ENCODE measurements at regions not wholly inside any gene's neighbourhood (a gene's known extent, or its start where the extent isn't known, plus 50 kb on each side); places are given as distances from the start of the nearest gene placed in this dataset.

GRCh38 chr18:33854086-33854826 lies 276.2 kb downstream of the ASXL3 start:
- Histone ChIP-seq H3K9me3 (ENCODE audit: low read length) (no peaks in the 10 kb centered on the region), H3K9ac (ENCODE audit: low read length) (no peak overlapping the region), H3K27ac (ENCODE audit: low read depth, low read length) (no peak overlapping the region), H3K27me3 (ENCODE audit: control insufficient read depth in 1 of 2, insufficient read depth in 2 of 2, low read length in 2 of 2) (no peaks in the 10 kb centered on the region), H3K36me3 (ENCODE audit: insufficient read depth, low read length) (no peaks in the 10 kb centered on the region), H3K4me1 (ENCODE audit: insufficient read depth, low read length) (no peaks in the 10 kb centered on the region), H3K4me3 (ENCODE audit: low read depth in 1 of 2, low read length in 2 of 2) (no peak overlapping the region)

GRCh38 chr18:33853187-33853586 lies 275.2 kb downstream of the ASXL3 start:
- Histone ChIP-seq H3K4me1 (ENCODE audit: insufficient read depth, low read length) (no peaks in the 10 kb centered on the region), H3K9me3 (ENCODE audit: low read length) (no peaks in the 10 kb centered on the region)

DNA sequence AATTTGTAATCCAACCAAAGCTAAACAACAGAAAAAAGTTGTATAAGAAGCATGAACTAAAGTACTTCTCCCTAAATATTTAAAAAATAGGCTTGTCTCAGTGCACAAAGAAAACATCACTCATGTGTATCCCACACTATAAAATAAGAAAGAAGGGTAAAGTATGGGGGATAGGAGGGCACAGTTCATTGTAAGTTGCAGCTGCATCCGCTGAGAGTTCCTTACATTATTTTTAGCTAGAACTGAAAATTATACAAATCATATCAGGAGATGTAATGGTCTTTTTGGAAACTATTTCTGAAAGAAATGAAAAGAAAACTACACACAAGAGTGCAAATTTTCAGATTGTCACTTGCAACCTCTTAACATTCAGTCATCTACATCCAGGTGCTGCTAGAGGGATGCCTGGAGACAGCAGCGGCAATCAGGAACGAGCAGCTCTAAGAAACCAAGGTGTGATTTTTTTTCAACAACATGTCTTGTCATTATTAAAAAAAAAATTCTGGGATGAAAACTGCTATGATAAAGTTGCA lies 273.6 kb downstream of the ASXL3 start:
- no peaks in the 10 kb centered on the region for H3K27me3 ChIP-seq (ENCODE audit: control insufficient read depth in 1 of 2, insufficient read depth in 2 of 2, low read length in 2 of 2)
- H3K9ac ChIP-seq (ENCODE audit: low read length) = no peak overlapping the region
- H3K4me3 ChIP-seq (ENCODE audit: low read depth in 1 of 2, low read length in 2 of 2) = no peak overlapping the region
- H3K4me1 ChIP-seq (ENCODE audit: insufficient read depth, low read length) = no peaks in the 10 kb centered on the region
- no peak overlapping the region for H3K27ac ChIP-seq (ENCODE audit: low read depth, low read length)
- H3K9me3 ChIP-seq (ENCODE audit: low read length) = no peaks in the 10 kb centered on the region
- H3K36me3 ChIP-seq (ENCODE audit: insufficient read depth, low read length) = no peaks in the 10 kb centered on the region

More at GRCh38 chr18:33853187-33853586, 275.2 kb downstream of the ASXL3 start:
- H3K36me3 ChIP-seq (ENCODE audit: insufficient read depth, low read length) = no peaks in the 10 kb centered on the region
- H3K9ac ChIP-seq (ENCODE audit: low read length) = no peak overlapping the region
- no peak overlapping the region for H3K27ac ChIP-seq (ENCODE audit: low read depth, low read length)
- no peaks in the 10 kb centered on the region for H3K27me3 ChIP-seq (ENCODE audit: control insufficient read depth in 1 of 2, insufficient read depth in 2 of 2, low read length in 2 of 2)
- H3K4me3 ChIP-seq (ENCODE audit: low read depth in 1 of 2, low read length in 2 of 2) = no peak overlapping the region

DNA sequence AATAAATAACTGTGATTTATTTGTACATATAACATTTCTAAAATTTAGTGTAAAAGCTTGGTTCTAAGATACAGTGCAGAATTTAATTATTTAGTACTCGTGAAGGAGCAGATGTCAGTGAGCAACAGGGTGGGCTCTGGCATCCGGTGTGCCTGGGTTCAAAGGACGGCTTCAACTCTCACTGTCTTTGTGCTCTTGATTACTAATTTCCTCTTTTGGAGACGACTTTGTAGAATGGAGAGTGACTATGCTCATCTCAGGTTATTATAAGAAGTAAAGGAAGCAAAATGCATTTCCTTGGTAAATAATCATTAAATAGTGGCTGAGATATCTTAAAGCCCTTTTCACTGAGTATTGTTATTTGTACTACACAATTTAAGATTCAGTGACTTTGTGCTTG lies 271.7 kb downstream of the ASXL3 start:
- Histone ChIP-seq H3K36me3 (ENCODE audit: insufficient read depth, low read length) (no peaks in the 10 kb centered on the region), H3K27ac (ENCODE audit: low read depth, low read length) (no peak overlapping the region), H3K4me1 (ENCODE audit: insufficient read depth, low read length) (no peaks in the 10 kb centered on the region), H3K9ac (ENCODE audit: low read length) (no peak overlapping the region), H3K9me3 (ENCODE audit: low read length) (no peaks in the 10 kb centered on the region), H3K27me3 (ENCODE audit: control insufficient read depth in 1 of 2, insufficient read depth in 2 of 2, low read length in 2 of 2) (no peaks in the 10 kb centered on the region), H3K4me3 (ENCODE audit: low read depth in 1 of 2, low read length in 2 of 2) (no peak overlapping the region)

GRCh38 chr18:33844232-33844631 lies 266.2 kb downstream of the ASXL3 start:
- Histone ChIP-seq H3K9me3 (ENCODE audit: low read length) (no peaks in the 10 kb centered on the region), H3K4me3 (ENCODE audit: low read depth in 1 of 2, low read length in 2 of 2) (no peak overlapping the region), H3K9ac (ENCODE audit: low read length) (no peak overlapping the region), H3K36me3 (ENCODE audit: insufficient read depth, low read length) (no peaks in the 10 kb centered on the region), H3K4me1 (ENCODE audit: insufficient read depth, low read length) (peaks cover 6% of the 10 kb centered on the region), H3K27ac (ENCODE audit: low read depth, low read length) (no peak overlapping the region), H3K27me3 (ENCODE audit: control insufficient read depth in 1 of 2, insufficient read depth in 2 of 2, low read length in 2 of 2) (no peaks in the 10 kb centered on the region)

DNA sequence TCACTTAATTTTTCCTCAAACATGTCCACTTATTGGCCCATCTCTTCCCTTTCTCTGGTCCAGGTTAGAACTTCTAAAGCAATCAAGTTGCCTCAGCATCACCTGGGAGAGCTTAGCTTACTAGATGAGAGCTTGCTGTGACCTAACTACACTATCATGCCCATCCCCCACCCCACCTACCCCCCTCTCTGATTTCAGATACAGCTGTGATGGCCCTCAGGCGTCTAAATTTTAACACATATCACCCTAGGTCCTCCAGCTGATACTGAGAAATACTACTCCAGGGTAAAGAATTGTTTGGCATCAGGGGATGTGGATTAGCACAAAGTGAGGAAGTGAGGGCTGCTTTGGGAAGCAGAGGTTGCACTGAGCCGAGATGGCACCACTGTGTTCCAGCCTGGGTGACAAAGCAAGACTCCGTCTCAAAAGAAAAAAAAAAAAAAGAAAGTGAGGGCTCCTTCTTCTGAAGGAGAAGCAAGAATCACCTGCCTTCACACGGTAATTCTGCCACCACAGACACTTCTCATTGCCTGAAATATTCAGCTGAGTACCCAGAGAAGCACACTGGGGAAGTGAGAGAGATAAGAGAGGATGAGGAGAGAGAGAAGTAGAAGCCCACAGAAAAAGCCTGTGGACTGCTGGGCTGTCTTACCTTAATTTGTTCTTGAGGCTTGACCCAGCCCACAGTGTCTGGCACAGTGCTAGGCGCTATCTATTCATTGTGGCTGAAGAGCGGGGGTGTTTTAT lies 263.4 kb downstream of the ASXL3 start:
- Histone ChIP-seq H3K36me3 (ENCODE audit: insufficient read depth, low read length) (no peaks in the 10 kb centered on the region), H3K9me3 (ENCODE audit: low read length) (no peaks in the 10 kb centered on the region), H3K4me1 (ENCODE audit: insufficient read depth, low read length) (peaks cover 7% of the 10 kb centered on the region), H3K27ac (ENCODE audit: low read depth, low read length) (no peak overlapping the region), H3K27me3 (ENCODE audit: control insufficient read depth in 1 of 2, insufficient read depth in 2 of 2, low read length in 2 of 2) (no peaks in the 10 kb centered on the region), H3K9ac (ENCODE audit: low read length) (no peak overlapping the region), H3K4me3 (ENCODE audit: low read depth in 1 of 2, low read length in 2 of 2) (no peak overlapping the region)

GRCh38 chr18:33840212-33840593 lies 262.2 kb downstream of the ASXL3 start:
- peaks cover 7% of the 10 kb centered on the region for H3K4me1 ChIP-seq (ENCODE audit: insufficient read depth, low read length)
- no peak overlapping the region for H3K9ac ChIP-seq (ENCODE audit: low read length)
- H3K9me3 ChIP-seq (ENCODE audit: low read length) = no peaks in the 10 kb centered on the region
- H3K27me3 ChIP-seq (ENCODE audit: control insufficient read depth in 1 of 2, insufficient read depth in 2 of 2, low read length in 2 of 2) = no peaks in the 10 kb centered on the region
- H3K4me3 ChIP-seq (ENCODE audit: low read depth in 1 of 2, low read length in 2 of 2) = no peak overlapping the region
- H3K27ac ChIP-seq (ENCODE audit: low read depth, low read length) = no peak overlapping the region
- H3K36me3 ChIP-seq (ENCODE audit: insufficient read depth, low read length) = no peaks in the 10 kb centered on the region

DNA sequence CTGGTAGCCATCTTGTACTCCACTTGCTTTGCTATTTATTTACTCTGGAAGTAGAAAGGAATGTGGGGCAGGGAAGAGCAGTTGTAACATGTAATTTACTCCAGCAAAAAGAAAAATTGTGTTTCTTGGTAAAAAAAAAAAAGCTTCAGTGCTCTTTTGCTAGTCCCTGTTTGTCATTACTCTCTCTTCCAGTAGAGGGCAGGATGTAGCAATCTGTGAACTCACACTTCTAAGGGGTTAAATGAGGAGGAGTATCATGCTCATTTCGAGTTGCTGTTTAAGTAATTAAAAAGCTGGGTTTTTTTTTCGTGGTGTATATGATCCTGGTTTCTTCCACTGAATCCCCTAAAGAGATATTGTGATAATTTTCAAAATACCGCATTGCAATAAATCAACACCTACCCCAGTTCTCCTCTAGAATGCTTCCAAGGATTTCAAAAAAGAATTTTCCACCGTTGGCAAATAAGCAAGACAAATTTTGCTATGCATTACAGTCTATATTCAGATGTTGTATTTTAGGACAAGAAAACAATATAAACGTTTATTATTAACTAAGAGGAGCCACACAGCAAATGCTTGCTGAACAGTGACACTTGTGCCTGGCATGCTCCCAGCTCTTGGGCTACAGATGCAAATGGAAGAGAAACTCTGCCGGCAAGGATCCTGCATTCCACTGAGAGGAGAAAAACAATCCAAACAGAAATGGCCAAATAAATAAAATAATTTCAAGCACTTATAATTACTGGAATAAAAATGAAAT lies 261.6 kb downstream of the ASXL3 start:
- Histone ChIP-seq H3K27me3 (ENCODE audit: control insufficient read depth in 1 of 2, insufficient read depth in 2 of 2, low read length in 2 of 2) (no peaks in the 10 kb centered on the region), H3K9me3 (ENCODE audit: low read length) (no peaks in the 10 kb centered on the region), H3K4me1 (ENCODE audit: insufficient read depth, low read length) (peaks cover 7% of the 10 kb centered on the region), H3K4me3 (ENCODE audit: low read depth in 1 of 2, low read length in 2 of 2) (peak overlapping the region in 1 of 2 donors; percentile 34), H3K9ac (ENCODE audit: low read length) (no peak overlapping the region), H3K36me3 (ENCODE audit: insufficient read depth, low read length) (no peaks in the 10 kb centered on the region), H3K27ac (ENCODE audit: low read depth, low read length) (no peak overlapping the region)

DNA sequence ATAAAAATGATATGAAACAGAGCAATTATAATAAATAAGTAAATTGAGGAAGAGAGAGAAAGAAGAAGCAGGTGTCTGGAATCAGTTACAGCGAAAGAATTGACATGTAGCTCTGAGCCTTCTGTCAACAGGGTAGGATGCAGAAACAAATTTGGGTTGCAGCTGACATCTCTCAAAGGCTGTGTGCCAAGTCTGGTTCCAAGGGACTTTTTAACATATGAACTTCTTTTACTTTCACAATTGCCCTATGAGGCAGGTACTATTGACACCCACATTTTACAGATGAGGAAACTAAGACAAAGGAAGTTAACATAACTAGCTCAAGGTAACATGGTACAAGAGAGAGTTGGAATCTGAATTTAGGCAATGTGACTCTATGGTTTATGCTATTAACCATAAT lies 260.0 kb downstream of the ASXL3 start:
- H3K4me3 ChIP-seq (ENCODE audit: low read depth in 1 of 2, low read length in 2 of 2) = no peak overlapping the region
- peaks cover 7% of the 10 kb centered on the region for H3K4me1 ChIP-seq (ENCODE audit: insufficient read depth, low read length)
- H3K9ac ChIP-seq (ENCODE audit: low read length) = no peak overlapping the region
- no peaks in the 10 kb centered on the region for H3K36me3 ChIP-seq (ENCODE audit: insufficient read depth, low read length)
- H3K9me3 ChIP-seq (ENCODE audit: low read length) = no peaks in the 10 kb centered on the region
- H3K27ac ChIP-seq (ENCODE audit: low read depth, low read length) = no peak overlapping the region
- H3K27me3 ChIP-seq (ENCODE audit: control insufficient read depth in 1 of 2, insufficient read depth in 2 of 2, low read length in 2 of 2) = no peaks in the 10 kb centered on the region

DNA sequence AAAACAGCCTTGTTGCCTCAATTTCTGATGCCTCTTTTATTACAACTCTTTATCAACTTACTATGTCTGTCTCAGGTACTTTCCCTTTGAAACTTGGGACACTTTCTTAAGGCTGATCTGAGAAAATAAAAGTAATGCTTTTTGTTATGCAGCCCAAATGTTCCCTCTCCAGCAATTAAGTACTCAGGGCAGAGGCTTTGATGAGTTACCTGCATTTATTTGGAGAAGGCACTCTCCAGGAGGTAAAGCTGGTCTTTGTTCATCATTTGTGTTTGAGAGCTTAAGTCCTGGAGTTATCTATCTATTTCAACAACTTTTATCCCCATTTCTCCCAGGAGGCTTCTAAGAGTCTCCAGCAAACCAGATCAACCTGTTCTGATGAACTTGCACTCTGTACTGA lies 259.2 kb downstream of the ASXL3 start:
- H3K9ac ChIP-seq (ENCODE audit: low read length) = no peak overlapping the region

GRCh38 chr18:33836564-33836963 lies 258.5 kb downstream of the ASXL3 start:
- H3K27me3 ChIP-seq (ENCODE audit: control insufficient read depth in 1 of 2, insufficient read depth in 2 of 2, low read length in 2 of 2) = no peaks in the 10 kb centered on the region

More for the DNA sequence above, 259.2 kb downstream of the ASXL3 start:
- peaks cover 7% of the 10 kb centered on the region for H3K4me1 ChIP-seq (ENCODE audit: insufficient read depth, low read length)
- no peak overlapping the region for H3K4me3 ChIP-seq (ENCODE audit: low read depth in 1 of 2, low read length in 2 of 2)
- no peaks in the 10 kb centered on the region for H3K9me3 ChIP-seq (ENCODE audit: low read length)
- H3K27me3 ChIP-seq (ENCODE audit: control insufficient read depth in 1 of 2, insufficient read depth in 2 of 2, low read length in 2 of 2) = no peaks in the 10 kb centered on the region
- no peak overlapping the region for H3K27ac ChIP-seq (ENCODE audit: low read depth, low read length)
- H3K36me3 ChIP-seq (ENCODE audit: insufficient read depth, low read length) = no peaks in the 10 kb centered on the region

More at GRCh38 chr18:33836564-33836963, 258.5 kb downstream of the ASXL3 start:
- Histone ChIP-seq H3K27ac (ENCODE audit: low read depth, low read length) (no peak overlapping the region), H3K9ac (ENCODE audit: low read length) (no peak overlapping the region), H3K4me3 (ENCODE audit: low read depth in 1 of 2, low read length in 2 of 2) (no peak overlapping the region), H3K9me3 (ENCODE audit: low read length) (no peaks in the 10 kb centered on the region), H3K4me1 (ENCODE audit: insufficient read depth, low read length) (peaks cover 7% of the 10 kb centered on the region), H3K36me3 (ENCODE audit: insufficient read depth, low read length) (no peaks in the 10 kb centered on the region)
